EH (cell line): ENCODE measurements at regions not wholly inside any gene's neighbourhood (a gene's known extent, or its start where the extent isn't known, plus 50 kb on each side); places are given as distances from the start of the nearest gene placed in this dataset.
"Not testable (repeated sequence)": the region's sequence is repeated elsewhere in the genome, so short reads cannot be mapped to it uniquely, and the experiment has no call there.

Source experiments
- DNase-seq: peaks from one replicate; pipeline ENCODE4 v3.0.0-alpha.2; 2015; ENCODE audit warnings: low read depth

DNA sequence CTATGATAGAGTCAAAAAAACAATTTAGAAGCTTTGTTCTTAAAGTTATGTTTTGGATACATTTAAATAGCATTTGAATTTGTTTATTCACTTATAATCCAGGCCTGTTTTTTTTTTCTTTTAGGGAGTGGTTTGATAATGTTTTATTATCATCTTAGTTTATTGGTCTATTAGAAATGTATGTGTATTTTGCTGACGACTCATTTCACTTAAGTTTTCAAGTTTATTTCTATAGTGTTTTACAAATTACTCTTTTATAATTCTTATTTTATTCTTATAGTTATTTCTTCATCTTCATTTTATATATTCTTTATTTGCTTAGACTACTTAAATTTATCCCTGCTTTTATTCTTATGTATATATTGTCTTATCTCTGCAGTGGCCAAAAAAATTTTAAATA, 804.5 kb downstream of the NR4A2 start:
- DNase-seq: no peak

DNA sequence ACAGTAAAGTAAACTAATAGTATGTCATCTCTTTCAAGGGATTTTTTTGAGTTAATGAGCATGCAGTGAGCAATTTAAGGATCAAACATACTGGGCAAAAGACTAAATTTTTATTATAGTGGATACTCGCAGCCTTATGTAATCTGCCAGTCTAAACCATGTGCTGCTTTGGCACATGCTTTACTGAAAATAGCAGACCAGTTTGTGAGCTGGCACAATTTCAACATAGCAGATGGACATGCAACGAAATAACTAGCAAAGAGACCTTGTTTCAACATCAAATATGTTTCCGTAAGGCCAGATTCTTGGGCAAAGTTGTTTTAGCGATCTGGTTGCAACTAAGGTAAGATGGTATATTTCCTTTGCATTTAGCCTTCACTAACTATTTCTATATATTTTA, 807.3 kb downstream of the NR4A2 start:
- no peak for DNase-seq

DNA sequence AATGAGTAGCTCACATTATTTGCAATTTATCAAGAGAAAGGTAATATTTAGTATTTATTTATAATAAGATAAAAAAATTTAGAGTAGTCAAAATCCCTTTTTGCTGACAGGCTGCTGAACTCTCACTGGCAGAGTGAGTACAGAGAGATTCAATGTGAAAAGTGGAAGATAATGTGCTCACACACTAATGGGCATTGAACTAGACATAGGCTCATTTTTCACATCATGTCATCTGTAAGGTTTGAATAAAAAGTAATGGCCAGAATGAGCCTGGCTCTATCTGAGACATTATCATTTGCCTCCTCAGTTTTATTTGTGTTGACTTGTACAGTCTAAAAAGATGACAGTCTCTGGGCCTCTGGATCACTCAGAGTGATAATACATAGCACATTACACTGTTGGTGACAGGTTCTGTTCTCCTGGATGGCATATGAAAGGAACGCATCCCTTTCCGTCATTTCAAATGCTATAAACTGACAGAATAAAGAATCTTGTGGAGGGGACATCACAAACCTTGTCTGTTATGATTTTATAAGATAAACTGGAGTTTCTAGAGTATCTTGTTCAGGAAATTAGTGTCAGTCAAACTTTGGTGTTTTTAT, 812.9 kb downstream of the NR4A2 start:
- DNase-seq: no peak

- no peak for DNase-seq
These were observed 814.4 kb downstream of the NR4A2 start for GRCh38 chr2:155518094-155518493.

DNA sequence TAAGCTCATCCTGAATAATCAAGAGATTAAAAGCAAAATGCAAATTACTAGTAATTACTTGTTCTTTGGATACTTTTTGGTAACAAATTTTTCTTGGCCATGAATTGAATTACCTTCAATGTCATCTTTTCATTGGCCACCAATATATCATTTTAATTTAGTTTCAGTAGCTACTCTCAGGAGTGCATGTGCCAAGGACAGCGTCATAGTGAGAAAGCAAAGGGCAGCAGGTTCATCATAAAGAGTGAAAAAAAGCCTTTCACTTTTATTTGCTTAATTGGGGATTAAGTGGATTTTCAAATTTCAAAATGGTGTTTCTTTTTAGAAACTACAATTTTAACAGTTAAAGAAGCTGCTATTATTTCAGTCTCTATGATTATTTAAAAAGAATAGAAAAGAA, 815.2 kb downstream of the NR4A2 start:
- no peak for DNase-seq

DNA sequence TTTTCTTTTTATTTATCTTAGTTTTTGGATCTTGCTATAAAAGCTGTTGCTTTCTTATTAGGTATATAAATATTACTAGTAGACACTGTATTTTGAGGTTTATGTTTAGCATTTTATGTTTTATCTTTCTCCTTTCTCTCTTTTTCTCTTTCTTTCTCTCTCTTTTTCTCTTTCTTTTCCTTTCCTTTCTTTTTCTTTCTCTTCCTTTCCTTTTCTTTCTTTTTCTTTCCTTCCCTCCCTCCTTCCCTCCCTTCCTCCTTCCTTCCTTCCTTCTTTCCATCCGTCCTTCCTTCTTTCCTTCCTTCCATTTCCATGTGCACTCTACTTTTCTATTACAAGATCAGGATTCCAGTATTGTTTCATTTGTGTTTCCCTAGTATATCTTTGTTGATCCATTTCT, 814.8 kb downstream of the KCNJ3 start:
- DNase-seq: no peak

DNA sequence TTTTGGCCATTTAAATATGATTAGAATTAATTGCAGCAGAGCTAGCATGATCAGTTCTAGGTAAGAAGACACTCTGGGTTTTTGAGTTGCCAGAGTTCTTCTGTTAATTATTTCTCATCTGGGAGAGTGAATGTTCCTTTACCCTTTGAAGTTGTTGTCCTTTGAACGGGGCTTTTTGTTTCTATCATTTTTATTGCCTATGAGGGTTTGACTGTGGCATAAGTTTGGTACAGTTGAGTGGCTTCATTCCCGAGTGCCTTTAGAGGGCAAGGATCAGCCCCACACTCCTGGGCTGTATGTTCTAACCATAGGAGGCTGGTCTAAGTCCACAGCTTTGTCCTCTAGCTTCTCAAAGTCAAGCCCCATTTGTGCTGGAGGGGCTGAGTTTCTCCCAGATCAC, 804.3 kb downstream of the KCNJ3 start:
- no peak for DNase-seq

- no peak for DNase-seq
These were observed 799.6 kb downstream of the KCNJ3 start for GRCh38 chr2:155498106-155498505.

DNA sequence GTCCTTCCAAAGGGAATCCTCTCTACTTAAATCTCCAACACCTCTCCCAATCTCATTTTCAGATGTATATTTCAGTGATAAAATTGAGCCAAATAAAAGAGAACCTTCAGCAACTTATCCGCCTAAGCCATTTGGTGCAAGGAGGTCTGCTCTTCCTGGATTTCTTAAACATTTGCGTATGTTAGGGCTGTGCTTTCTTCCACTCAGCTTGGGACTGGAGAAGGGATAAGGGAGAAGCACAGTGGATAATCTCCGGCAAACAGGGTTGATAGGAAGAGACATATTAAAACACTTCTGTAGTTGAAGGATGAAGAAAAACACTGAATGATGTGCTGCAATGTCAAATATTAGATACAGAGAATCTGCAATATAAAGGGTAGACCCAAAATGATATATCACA, 796.2 kb downstream of the KCNJ3 start:
- no peak for DNase-seq

- DNase-seq: no peak
These were observed 786.8 kb downstream of the KCNJ3 start for GRCh38 chr2:155485141-155485842.

DNA sequence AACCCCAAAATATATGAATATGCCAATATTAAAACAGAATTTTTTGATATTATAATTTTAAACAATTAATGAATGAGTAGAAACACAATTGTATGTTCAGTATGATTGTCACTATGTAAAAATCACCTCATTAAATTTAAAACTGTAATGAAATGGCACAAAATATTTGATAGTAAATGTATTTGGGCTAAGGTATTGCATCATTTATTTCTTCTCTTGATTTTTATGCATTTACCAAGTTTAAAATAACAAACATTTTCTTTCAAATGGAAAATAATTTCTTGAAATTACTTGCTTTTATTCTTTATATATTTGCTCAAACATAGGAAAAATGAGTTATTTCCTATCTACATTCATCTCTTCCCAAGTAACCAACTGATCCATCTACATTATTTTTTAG, 782.6 kb downstream of the KCNJ3 start:
- DNase-seq: no peak

- DNase-seq: not testable (repeated sequence)
These were observed 773.5 kb downstream of the KCNJ3 start for GRCh38 chr2:155472018-155472417.

DNA sequence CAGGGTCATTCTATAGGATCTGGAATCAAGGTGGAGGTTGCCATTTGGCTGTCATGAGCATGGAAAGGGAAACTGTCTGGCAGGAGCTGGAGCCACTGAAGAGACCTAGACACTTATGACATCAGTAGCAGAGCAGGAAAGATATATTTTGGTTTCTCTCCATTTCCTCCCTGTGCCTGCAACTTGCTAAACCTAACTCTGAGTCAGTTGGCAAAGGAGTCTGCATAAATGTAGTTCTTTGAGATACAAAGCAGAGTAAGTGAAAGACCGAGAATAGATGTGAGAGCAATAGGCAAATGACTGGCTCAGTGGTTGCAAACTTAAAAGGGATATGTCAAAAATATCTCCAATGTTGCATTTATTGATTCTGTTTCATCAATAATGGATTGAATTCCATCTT, 757.7 kb downstream of the KCNJ3 start:
- DNase-seq: no peak

GRCh38 chr2:155442755-155443372, 744.4 kb downstream of the KCNJ3 start:
- DNase-seq: no peak

- DNase-seq: no peak
These were observed 743.6 kb downstream of the KCNJ3 start for GRCh38 chr2:155442088-155442487.

DNA sequence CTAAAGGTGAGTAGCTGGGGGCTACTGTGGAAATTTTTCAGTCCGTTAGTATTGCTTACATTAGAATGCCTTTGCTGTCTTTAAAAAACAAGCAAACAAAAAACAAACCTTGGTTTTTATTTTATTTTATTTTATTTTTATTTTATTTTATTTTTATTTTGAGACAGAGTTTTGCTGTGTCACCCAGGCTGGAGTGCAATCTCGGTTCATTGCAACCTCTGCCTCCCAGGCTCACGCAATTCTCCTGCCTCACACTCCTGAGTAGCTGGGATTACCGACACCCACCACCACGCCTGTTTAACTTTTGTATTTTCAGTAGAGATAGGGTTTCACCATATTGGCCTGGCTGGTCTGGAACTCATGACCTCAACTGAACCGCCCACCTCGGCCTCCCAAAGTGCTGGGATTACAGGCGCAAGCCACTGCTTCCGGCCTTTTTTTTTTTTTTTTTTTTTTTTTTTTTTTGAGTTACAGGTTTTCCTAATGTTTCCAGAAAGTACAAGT, 732.6 kb downstream of the KCNJ3 start:
- no peak for DNase-seq

DNA sequence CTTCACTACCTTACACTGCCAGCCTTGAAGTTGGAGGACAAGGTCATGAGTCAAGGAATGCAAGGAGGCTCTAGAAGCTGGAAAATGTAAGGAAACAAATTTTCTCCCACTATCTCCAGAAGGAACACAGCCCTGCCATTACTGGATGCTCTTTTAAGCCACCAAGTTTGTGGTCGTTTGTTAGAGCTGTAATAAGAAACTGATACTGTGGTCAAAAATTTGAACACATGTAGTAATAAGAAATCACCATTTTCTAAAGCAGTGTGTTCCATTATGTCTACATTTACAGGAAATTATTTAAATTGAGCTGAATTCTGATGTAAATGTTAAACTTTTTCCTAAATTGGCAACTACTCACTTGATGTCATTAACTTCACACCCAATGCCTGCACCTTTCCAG, 729.0 kb downstream of the KCNJ3 start:
- no peak for DNase-seq

GRCh38 chr2:155424518-155424917, 726.0 kb downstream of the KCNJ3 start:
- no peak for DNase-seq

GRCh38 chr2:155418753-155419152, 720.3 kb downstream of the KCNJ3 start:
- no peak for DNase-seq

GRCh38 chr2:155412598-155412997, 714.1 kb downstream of the KCNJ3 start:
- no peak for DNase-seq

DNA sequence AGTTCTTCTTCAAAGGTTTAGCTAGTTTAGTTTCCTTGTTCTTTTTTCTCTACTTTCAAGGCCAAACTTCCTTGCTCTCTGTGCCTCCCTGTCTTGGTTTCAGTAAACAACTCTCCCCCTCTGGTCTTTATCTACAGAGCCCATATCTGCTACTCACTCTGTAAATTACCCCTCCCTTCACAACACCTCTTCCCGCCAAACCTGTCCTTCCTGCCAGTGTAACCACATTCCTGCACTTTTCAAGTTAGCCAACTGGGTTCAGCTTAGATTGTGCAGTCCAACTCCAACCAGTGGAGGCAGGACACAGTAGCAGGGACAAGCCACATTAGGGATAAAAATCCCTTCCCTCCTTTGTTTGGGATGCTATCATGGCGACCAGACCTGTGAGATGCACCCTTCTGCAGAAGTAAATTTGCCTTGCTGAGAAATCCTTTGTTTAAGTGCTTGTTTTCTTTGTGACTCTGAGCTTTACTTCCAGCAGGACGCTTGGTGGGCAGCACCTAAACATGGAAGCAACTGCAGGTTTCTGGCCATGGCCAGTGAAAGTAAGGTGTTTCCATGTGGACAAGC, 706.0 kb downstream of the KCNJ3 start:
- DNase-seq: no peak

DNA sequence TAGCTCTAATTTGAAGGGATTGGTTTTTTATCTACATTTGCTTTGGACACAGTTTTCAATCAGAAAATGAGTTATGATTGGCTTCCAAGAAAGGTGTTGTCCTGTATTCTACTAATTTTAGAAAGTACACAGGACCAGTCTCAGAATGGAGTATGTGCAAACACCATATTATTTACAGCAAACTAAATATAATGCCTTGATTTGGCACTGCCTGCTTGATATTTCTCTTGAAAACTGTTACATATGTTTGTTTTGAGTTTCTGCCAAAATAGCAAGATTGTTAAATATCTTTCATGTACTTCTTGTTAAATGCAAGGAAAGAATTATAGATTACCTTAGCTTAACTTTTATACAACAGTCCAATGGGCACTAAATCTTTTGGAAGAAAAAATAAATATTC, 694.9 kb downstream of the KCNJ3 start:
- DNase-seq: no peak

DNA sequence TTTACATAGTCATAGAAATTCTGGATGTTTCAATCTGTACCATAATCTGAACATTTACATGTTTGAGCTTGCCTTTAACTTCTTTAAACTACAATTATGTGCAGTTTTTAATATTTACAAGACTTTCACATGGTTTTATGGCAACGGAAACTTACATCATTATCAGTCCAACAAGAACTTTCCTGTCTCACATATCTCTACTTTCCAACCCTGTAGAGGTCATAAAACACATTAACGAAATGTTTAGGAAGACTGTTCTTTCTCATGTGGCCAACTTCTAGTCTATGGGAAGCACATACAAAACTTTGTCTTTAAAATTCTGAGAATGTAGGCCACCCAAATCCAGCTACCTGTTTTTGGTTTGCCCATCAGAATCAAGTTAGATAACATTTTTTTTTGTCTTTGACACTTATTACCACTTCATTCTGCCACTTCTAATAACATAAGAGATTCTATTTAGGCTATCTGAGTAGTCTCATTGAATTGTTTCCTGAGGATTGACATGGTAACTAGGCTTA, 693.2 kb downstream of the KCNJ3 start:
- DNase-seq: no peak
